Stimulated activated memory B cell treated with anti-CD40 and anti-IgM and Interleukin-4, amounts not matched to agents 10 μg/mL and 1 μg/mL and 100 μg/mL, for 72 hours (primary cell): ENCODE measurements at regions not wholly inside any gene's neighbourhood (a gene's known extent, or its start where the extent isn't known, plus 50 kb on each side); places are given as distances from the start of the nearest gene placed in this dataset.

Experiments used
- ATAC-seq: fragments of 150-1000 bp; cut with Tn5 transposase; 2 replicates; pipeline ENCODE4 v1.10.0; 2021
- H3K27ac Mint-ChIP-seq: one replicate; pipeline ENCODE4 v1.8.0; 2022; ENCODE audit warnings: mild to moderate bottlenecking, mixed read lengths
- H3K27me3 Mint-ChIP-seq: one replicate; pipeline ENCODE4 v1.8.0; 2022; ENCODE audit warnings: mixed read lengths
- H3K36me3 Mint-ChIP-seq: one replicate; pipeline ENCODE4 v1.8.0; 2022; ENCODE audit warnings: mixed read lengths
- H3K4me1 Mint-ChIP-seq: one replicate; pipeline ENCODE4 v1.8.0; 2022; ENCODE audit warnings: mixed read lengths
- H3K4me3 Mint-ChIP-seq: one replicate; pipeline ENCODE4 v1.8.0; 2022; ENCODE audit warnings: mild to moderate bottlenecking, moderate library complexity, mixed read lengths
- H3K9me3 Mint-ChIP-seq: one replicate; pipeline ENCODE4 v1.8.0; 2022; ENCODE audit warnings: mixed read lengths

DNA sequence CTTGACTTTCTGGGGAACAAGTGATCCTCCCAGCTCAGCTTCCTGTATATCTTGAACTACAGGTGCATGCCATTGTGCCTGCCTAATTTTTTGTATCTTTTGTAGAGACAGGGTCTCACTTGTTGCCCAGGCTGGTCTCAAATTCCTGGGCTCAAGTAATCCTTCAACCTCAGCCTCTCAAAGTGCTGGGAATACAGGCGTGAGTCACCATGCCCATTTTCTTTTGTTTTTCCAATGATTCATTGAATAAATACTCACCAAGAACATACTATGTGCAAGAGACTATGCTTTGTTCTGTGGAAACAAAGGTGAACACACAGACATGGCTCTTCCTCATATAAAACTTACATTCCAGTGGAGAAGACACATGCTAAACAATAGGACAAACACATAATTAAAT, 407.8 kb upstream of the DAB1 start:
- H3K4me3 Mint-ChIP-seq, result no peak overlapping the region
- H3K9me3 Mint-ChIP-seq, result peaks cover 2% of the 10 kb centered on the region
- H3K27ac Mint-ChIP-seq, result no peak overlapping the region
- ATAC-seq, result no peak
- peaks cover 6% of the 10 kb centered on the region for H3K27me3 Mint-ChIP-seq
- no peaks in the 10 kb centered on the region for H3K36me3 Mint-ChIP-seq
- H3K4me1 Mint-ChIP-seq, result no peaks in the 10 kb centered on the region

GRCh38 chr1:57826535-57826934, 402.7 kb upstream of the DAB1 start:
- no peaks in the 10 kb centered on the region for H3K36me3 Mint-ChIP-seq
- no peak overlapping the region for H3K4me3 Mint-ChIP-seq
- H3K4me1 Mint-ChIP-seq, result no peaks in the 10 kb centered on the region
- no peak for ATAC-seq
- H3K27me3 Mint-ChIP-seq, result no peaks in the 10 kb centered on the region
- no peak overlapping the region for H3K27ac Mint-ChIP-seq
- peaks cover 2% of the 10 kb centered on the region for H3K9me3 Mint-ChIP-seq

DNA sequence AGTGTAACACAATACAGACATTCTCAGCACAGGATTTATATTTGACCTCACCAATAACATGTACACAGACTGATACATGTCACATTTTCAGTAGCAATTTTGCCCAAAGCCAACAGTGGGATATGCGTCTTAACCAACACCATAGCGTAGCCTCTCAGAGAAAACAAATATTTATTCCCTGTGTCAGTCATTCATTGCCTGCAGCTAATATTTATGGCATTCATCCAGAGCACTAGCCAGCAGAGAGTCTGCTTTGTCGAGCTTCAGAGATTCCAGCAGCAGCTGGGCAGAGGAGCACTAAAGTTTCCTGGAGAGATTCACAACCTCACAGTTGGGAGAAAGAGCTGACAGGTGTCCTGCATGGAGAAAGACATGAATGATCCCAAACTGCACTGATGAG, 400.7 kb upstream of the DAB1 start:
- no peaks in the 10 kb centered on the region for H3K36me3 Mint-ChIP-seq
- no peaks in the 10 kb centered on the region for H3K4me1 Mint-ChIP-seq
- no peaks in the 10 kb centered on the region for H3K27me3 Mint-ChIP-seq
- no peak overlapping the region for H3K27ac Mint-ChIP-seq
- no peak overlapping the region for H3K4me3 Mint-ChIP-seq
- ATAC-seq, result no peak
- H3K9me3 Mint-ChIP-seq, result no peaks in the 10 kb centered on the region

DNA sequence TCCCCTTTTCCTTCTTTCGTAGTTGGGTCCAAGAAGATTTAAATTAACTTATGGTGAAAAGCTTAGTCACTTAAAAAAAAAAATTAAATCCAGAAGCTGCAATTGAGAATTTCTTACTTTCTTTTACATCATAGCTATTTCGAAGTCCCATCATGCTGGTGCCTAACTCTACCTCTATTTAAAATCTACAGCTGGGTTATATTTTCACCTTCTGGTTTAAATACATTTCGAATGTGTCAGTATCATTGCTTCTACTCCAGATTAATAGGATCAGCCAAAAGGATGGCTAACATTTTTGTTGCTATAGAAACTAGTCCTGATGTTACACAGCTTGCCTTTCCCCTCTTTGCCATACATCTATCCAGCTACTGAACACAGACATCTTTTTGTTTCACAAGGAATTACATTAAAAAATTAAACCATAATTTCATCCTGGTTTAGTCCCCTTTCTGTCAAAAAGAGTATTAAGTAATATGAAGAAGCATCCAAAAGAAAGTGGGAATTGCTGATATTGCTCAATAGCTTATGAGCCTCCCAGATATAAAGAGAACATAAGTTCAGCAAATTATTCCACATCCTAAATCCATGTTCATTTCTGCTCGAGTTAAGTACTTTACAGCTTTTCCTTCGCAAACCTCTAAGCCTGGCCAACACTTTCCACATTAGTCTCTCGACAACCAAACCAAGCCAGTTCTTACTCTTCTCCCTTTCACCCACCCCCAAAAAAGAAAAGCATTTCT, 396.7 kb upstream of the DAB1 start:
- Mint-ChIP-seq H3K36me3 (no peaks in the 10 kb centered on the region), H3K4me1 (no peaks in the 10 kb centered on the region), H3K9me3 (no peaks in the 10 kb centered on the region), H3K27me3 (peaks cover 20% of the 10 kb centered on the region), H3K4me3 (no peak overlapping the region), H3K27ac (no peak overlapping the region)
- ATAC-seq, result no peak

DNA sequence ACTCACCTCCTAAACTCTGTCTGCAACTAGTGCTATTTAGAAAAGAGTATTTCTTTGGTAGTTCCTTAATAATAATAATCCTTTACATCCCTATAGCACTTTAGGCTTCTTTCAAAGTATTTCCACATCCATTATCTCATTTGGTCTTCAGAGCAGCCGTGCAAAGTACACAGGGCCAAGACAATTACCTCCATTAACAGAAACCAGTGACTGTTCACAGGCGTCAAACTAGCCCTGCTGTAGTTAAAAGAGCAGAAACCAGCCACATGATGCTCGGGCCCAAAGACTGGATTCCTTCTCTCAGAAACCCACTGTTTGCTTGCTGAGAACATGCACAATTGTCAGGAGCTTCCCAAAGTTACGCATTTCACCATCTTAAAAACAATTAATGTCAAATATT, 396.0 kb upstream of the DAB1 start:
- Mint-ChIP-seq H3K4me1 (no peaks in the 10 kb centered on the region), H3K9me3 (no peaks in the 10 kb centered on the region), H3K27ac (no peak overlapping the region), H3K27me3 (peaks cover 20% of the 10 kb centered on the region), H3K4me3 (no peak overlapping the region), H3K36me3 (no peaks in the 10 kb centered on the region)
- ATAC-seq, result no peak

- no peaks in the 10 kb centered on the region for H3K4me1 Mint-ChIP-seq
- H3K9me3 Mint-ChIP-seq, result no peaks in the 10 kb centered on the region
- no peak overlapping the region for H3K4me3 Mint-ChIP-seq
- no peaks in the 10 kb centered on the region for H3K36me3 Mint-ChIP-seq
- H3K27me3 Mint-ChIP-seq, result peaks cover 17% of the 10 kb centered on the region
- ATAC-seq, result no peak
- no peak overlapping the region for H3K27ac Mint-ChIP-seq
Observed at GRCh38 chr1:57803586-57803985, 379.7 kb upstream of the DAB1 start.

GRCh38 chr1:57800376-57800775, 376.5 kb upstream of the DAB1 start:
- no peaks in the 10 kb centered on the region for H3K4me1 Mint-ChIP-seq
- H3K27me3 Mint-ChIP-seq, result no peaks in the 10 kb centered on the region
- no peak overlapping the region for H3K4me3 Mint-ChIP-seq
- no peak for ATAC-seq
- H3K9me3 Mint-ChIP-seq, result no peaks in the 10 kb centered on the region
- no peaks in the 10 kb centered on the region for H3K36me3 Mint-ChIP-seq
- H3K27ac Mint-ChIP-seq, result no peak overlapping the region

GRCh38 chr1:57799490-57800115, 375.7 kb upstream of the DAB1 start:
- Mint-ChIP-seq H3K9me3 (no peaks in the 10 kb centered on the region), H3K4me3 (no peak overlapping the region), H3K27me3 (no peaks in the 10 kb centered on the region), H3K4me1 (no peaks in the 10 kb centered on the region), H3K36me3 (no peaks in the 10 kb centered on the region), H3K27ac (no peak overlapping the region)
- no peak for ATAC-seq

DNA sequence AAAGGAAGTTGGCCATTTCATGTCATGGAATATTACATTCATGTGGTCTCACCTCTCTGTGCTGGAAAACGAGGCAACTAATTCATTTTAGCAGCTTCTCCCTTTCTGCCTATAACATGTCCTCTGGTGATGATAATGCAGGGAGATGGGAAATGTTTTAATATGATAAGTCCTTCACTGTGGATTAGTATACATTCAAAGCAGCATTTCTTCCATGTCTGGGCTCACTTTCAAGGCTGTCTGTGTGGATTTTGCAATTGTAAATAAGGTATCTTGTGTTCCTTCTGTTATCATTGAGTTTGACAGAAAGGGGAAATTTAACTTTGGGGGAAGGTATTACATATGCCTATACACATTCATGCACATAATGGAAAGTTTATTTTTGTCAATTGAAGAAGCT, 374.7 kb upstream of the DAB1 start:
- Mint-ChIP-seq H3K4me3 (no peak overlapping the region), H3K27me3 (no peaks in the 10 kb centered on the region), H3K27ac (no peak overlapping the region), H3K4me1 (no peaks in the 10 kb centered on the region), H3K9me3 (no peaks in the 10 kb centered on the region), H3K36me3 (no peaks in the 10 kb centered on the region)
- no peak for ATAC-seq

GRCh38 chr1:57797084-57797483, 373.2 kb upstream of the DAB1 start:
- H3K27ac Mint-ChIP-seq, result no peak overlapping the region
- no peaks in the 10 kb centered on the region for H3K9me3 Mint-ChIP-seq
- no peak overlapping the region for H3K4me3 Mint-ChIP-seq
- H3K4me1 Mint-ChIP-seq, result no peaks in the 10 kb centered on the region
- no peaks in the 10 kb centered on the region for H3K36me3 Mint-ChIP-seq
- ATAC-seq, result no peak
- H3K27me3 Mint-ChIP-seq, result no peaks in the 10 kb centered on the region

DNA sequence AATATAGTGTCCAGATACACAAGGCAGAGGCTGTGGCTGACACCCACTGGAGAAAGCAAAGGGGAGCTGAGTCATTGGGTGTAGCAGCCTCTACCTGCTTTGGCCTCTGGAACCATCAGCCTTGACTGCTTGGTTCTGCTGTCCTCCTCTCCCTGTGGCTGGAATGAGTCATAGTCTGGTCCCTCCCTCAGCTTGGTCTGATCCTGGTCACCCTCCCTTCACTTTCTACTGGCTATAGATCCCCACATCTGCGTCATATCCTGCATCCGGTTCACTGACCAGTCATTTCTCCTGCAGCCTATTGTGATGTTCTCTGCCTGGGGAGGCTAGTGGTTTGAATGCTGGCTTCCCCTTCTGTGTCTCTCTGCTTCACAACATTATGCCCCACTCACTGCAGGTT, 372.8 kb upstream of the DAB1 start:
- no peaks in the 10 kb centered on the region for H3K4me1 Mint-ChIP-seq
- H3K36me3 Mint-ChIP-seq, result no peaks in the 10 kb centered on the region
- peak; percentile 27 for ATAC-seq
- H3K4me3 Mint-ChIP-seq, result no peak overlapping the region
- H3K9me3 Mint-ChIP-seq, result no peaks in the 10 kb centered on the region
- H3K27me3 Mint-ChIP-seq, result no peaks in the 10 kb centered on the region
- H3K27ac Mint-ChIP-seq, result no peak overlapping the region

GRCh38 chr1:57795886-57796285, 372.0 kb upstream of the DAB1 start:
- ATAC-seq, result no peak
- no peaks in the 10 kb centered on the region for H3K4me1 Mint-ChIP-seq
- no peaks in the 10 kb centered on the region for H3K36me3 Mint-ChIP-seq
- no peaks in the 10 kb centered on the region for H3K27me3 Mint-ChIP-seq
- H3K4me3 Mint-ChIP-seq, result no peak overlapping the region
- H3K9me3 Mint-ChIP-seq, result no peaks in the 10 kb centered on the region
- no peak overlapping the region for H3K27ac Mint-ChIP-seq

DNA sequence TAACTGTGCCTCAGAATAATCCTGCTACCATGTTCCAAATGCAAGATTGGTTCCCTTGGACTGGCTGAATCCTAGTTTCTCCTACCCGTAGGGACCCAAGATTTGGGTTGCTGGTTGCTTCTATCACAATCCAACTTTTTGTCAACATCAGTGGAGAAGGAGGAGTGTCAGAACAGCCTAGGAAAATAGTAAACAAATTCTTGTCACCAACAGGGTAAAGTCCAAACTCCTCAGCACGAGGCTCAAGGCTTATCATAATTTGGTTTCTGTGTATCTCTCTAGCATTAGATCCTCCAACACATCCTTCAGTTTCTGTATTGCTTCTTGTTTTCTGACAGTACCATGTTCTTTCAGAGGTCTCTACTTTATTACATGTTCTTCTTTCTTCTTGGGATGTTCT, 370.2 kb upstream of the DAB1 start:
- H3K4me1 Mint-ChIP-seq, result no peaks in the 10 kb centered on the region
- no peaks in the 10 kb centered on the region for H3K27me3 Mint-ChIP-seq
- no peak for ATAC-seq
- H3K4me3 Mint-ChIP-seq, result no peak overlapping the region
- H3K9me3 Mint-ChIP-seq, result peaks cover 3% of the 10 kb centered on the region
- no peaks in the 10 kb centered on the region for H3K36me3 Mint-ChIP-seq
- H3K27ac Mint-ChIP-seq, result no peak overlapping the region

- Mint-ChIP-seq H3K27ac (no peak overlapping the region), H3K4me1 (no peaks in the 10 kb centered on the region), H3K36me3 (no peaks in the 10 kb centered on the region), H3K4me3 (no peak overlapping the region), H3K9me3 (peaks cover 3% of the 10 kb centered on the region), H3K27me3 (no peaks in the 10 kb centered on the region)
- no peak for ATAC-seq
Observed at GRCh38 chr1:57791497-57791896, 367.6 kb upstream of the DAB1 start.

- H3K27me3 Mint-ChIP-seq, result no peaks in the 10 kb centered on the region
- H3K4me3 Mint-ChIP-seq, result no peak overlapping the region
- peaks cover 3% of the 10 kb centered on the region for H3K9me3 Mint-ChIP-seq
- no peak overlapping the region for H3K27ac Mint-ChIP-seq
- no peaks in the 10 kb centered on the region for H3K36me3 Mint-ChIP-seq
- ATAC-seq, result no peak
- no peaks in the 10 kb centered on the region for H3K4me1 Mint-ChIP-seq
Observed at GRCh38 chr1:57789936-57790335, 366.1 kb upstream of the DAB1 start.

GRCh38 chr1:57788313-57788712, 364.5 kb upstream of the DAB1 start:
- no peak overlapping the region for H3K4me3 Mint-ChIP-seq
- ATAC-seq, result no peak
- no peaks in the 10 kb centered on the region for H3K4me1 Mint-ChIP-seq
- no peak overlapping the region for H3K27ac Mint-ChIP-seq
- H3K27me3 Mint-ChIP-seq, result no peaks in the 10 kb centered on the region
- peaks cover 3% of the 10 kb centered on the region for H3K9me3 Mint-ChIP-seq
- H3K36me3 Mint-ChIP-seq, result no peaks in the 10 kb centered on the region
